CD14-positive monocyte (primary cell): ENCODE measurements at regions not wholly inside any gene's neighbourhood (a gene's known extent, or its start where the extent isn't known, plus 50 kb on each side); places are given as distances from the start of the nearest gene placed in this dataset.

Experiments
- DNase-seq, 3 donors: peaks; one replicate each; pipeline ENCODE4 v3.0.0-alpha.2; 2011 to 2022
- H2AFZ ChIP-seq: 2 replicates; pipeline ENCODE4 v1.6.0; 2012; ENCODE audit warnings: mild to moderate bottlenecking, low read depth, low read length, inconsistent platforms; ENCODE audit not compliant: insufficient read depth, poor library complexity, severe bottlenecking
- H3K27ac ChIP-seq, 2 donors: 1 replicate in 1 of 2; 2 replicates in 1 of 2; pipeline ENCODE4 v1.5.1; 2012 to 2013; ENCODE audit warnings: low read length in 2 of 2, control low read depth in 1 of 2, inconsistent platforms in 1 of 2, low read depth in 1 of 2, mild to moderate bottlenecking in 1 of 2
- H3K27me3 ChIP-seq, 2 donors: one replicate each; pipeline versions ENCODE4 v1.6.0 to v1.6.1; 2011 to 2013; ENCODE audit warnings: low read length in 2 of 2; ENCODE audit not compliant: control insufficient read depth in 2 of 2, insufficient read depth in 2 of 2
- H3K36me3 ChIP-seq, 2 donors: replicated peaks in 1 of 2; 1 replicate in 1 of 2; 2 replicates in 1 of 2; pipeline versions ENCODE4 v1.5.1 to v1.6.1; 2012 to 2013; ENCODE audit warnings: low read length in 2 of 2, control low read depth in 1 of 2, inconsistent platforms in 1 of 2, mild to moderate bottlenecking in 1 of 2; ENCODE audit not compliant: insufficient read depth in 2 of 2, control insufficient read depth in 1 of 2
- H3K4me1 ChIP-seq, 2 donors: 1 replicate in 1 of 2; 2 replicates in 1 of 2; pipeline versions ENCODE4 v1.5.1 to v1.6.1; 2012 to 2013; ENCODE audit warnings: low read length in 2 of 2, control low read depth in 1 of 2, inconsistent platforms in 1 of 2, mild to moderate bottlenecking in 1 of 2, moderate library complexity in 1 of 2; ENCODE audit not compliant: insufficient read depth in 2 of 2, control insufficient read depth in 1 of 2
- H3K4me2 ChIP-seq: replicated peaks from 2 replicates; pipeline ENCODE3; 2012; ENCODE audit warnings: low read length, moderate library complexity, mild to moderate bottlenecking; ENCODE audit not compliant: poor library complexity, severe bottlenecking; ENCODE audit errors: extremely low read depth
- H3K4me3 ChIP-seq, 3 experiments: fragments of 200-600 bp in 1 of 3; sonication (generic) in 1 of 3; replicated peaks in 1 of 3; 1 replicate in 2 of 3; 2 replicates in 1 of 3; pipeline ENCODE4 v1.5.1; 2011 to 2013; ENCODE audit warnings: low read length in 3 of 3, mild to moderate bottlenecking in 3 of 3, control low read depth in 2 of 3, low read depth in 2 of 3, inconsistent platforms in 1 of 3, moderate library complexity in 1 of 3
- H3K79me2 ChIP-seq: 2 replicates; pipeline ENCODE4 v1.6.0; 2012; ENCODE audit warnings: mild to moderate bottlenecking, control low read depth, inconsistent platforms, low read length, moderate library complexity; ENCODE audit not compliant: insufficient read depth
- H3K9ac ChIP-seq: 2 replicates; pipeline ENCODE4 v1.6.0; 2017; ENCODE audit warnings: low read length, mild to moderate bottlenecking; ENCODE audit not compliant: insufficient read depth, poor library complexity, severe bottlenecking
- H3K9me3 ChIP-seq, 2 donors: replicated peaks in 1 of 2; 1 replicate in 1 of 2; 2 replicates in 1 of 2; pipeline versions ENCODE4 v1.5.1 to v1.6.1; 2012 to 2013; ENCODE audit warnings: low read length in 2 of 2, control low read depth in 1 of 2; ENCODE audit not compliant: control insufficient read depth in 1 of 2, insufficient read depth in 1 of 2
- H4K20me1 ChIP-seq: 2 replicates; pipeline ENCODE4 v1.6.0; 2012; ENCODE audit warnings: mild to moderate bottlenecking, low read length, control low read depth, moderate library complexity; ENCODE audit not compliant: insufficient read depth
- H3K27ac Mint-ChIP-seq, 7 donors: one replicate each; pipeline ENCODE4 v1.8.0; 2020; ENCODE audit warnings: mild to moderate bottlenecking in 7 of 7, mixed read lengths in 7 of 7, moderate library complexity in 6 of 7, inconsistent platforms in 2 of 7
- H3K27me3 Mint-ChIP-seq, 3 donors: one replicate each; pipeline ENCODE4 v1.8.0; 2021 to 2022; ENCODE audit warnings: low read depth in 3 of 3, mild to moderate bottlenecking in 3 of 3, mixed read lengths in 3 of 3, moderate library complexity in 3 of 3, inconsistent platforms in 1 of 3
- H3K36me3 Mint-ChIP-seq, 2 donors: one replicate each; pipeline ENCODE4 v1.8.0; 2020; ENCODE audit warnings: mixed read lengths in 2 of 2, inconsistent platforms in 1 of 2, mild to moderate bottlenecking in 1 of 2
- H3K4me1 Mint-ChIP-seq: one replicate; pipeline ENCODE4 v1.8.0; 2020; ENCODE audit warnings: mild to moderate bottlenecking, mixed read lengths
- H3K4me3 Mint-ChIP-seq, 2 donors: one replicate each; pipeline ENCODE4 v1.8.0; 2020; ENCODE audit warnings: mild to moderate bottlenecking in 2 of 2, mixed read lengths in 2 of 2, moderate library complexity in 1 of 2
- H3K9me3 Mint-ChIP-seq, 7 donors: one replicate each; pipeline ENCODE4 v1.8.0; 2020 to 2022; ENCODE audit warnings: mixed read lengths in 7 of 7, mild to moderate bottlenecking in 6 of 7, moderate library complexity in 6 of 7, inconsistent platforms in 2 of 7
- WGBS: methylation state at CpG from one replicate; pipeline ENCODE4 v1.1.5; 2013; ENCODE audit warnings: missing lambda C conversion rate; ENCODE audit not compliant: insufficient coverage; 5-methylcytosine and 5-hydroxymethylcytosine counted together
- intact Hi-C, 2 donors: fragments of 100-400 bp; cut with micrococcal nuclease; formaldehyde crosslinking; loops; one replicate each; pipeline versions ENCODE4 v1.15.0 to v1.15.1; 2023
- TF ChIP-seq, protein P1 (sequence below): fragments of 200-600 bp; IDR thresholded peaks from one replicate; pipeline ENCODE4 v1.8.0; 2022; ENCODE audit warnings: antibody characterized with exemption, mild to moderate bottlenecking

DNA sequence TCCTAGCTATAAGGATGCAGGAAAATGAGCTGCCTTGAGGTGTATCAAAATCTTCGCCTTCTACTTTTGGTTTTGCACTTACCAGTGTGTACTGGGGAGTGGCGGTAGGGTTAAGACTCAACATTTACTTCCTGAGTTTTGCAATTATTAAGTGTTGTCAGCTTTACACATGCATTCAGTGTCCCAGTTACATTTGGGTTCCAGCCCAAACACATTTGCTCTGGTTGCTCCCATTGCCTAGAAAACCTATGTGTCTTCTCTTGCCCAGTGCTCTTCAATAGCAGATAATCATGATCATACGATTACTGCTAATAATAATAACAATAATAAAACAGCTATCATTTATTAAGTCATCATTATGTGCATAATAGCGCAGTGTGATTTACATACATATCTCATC lies 241.5 kb upstream of the PAPPA start:
- Histone ChIP-seq H3K27me3 (no peaks in the 10 kb centered on the region), H3K9me3 (peaks cover 0 to 4% of the 10 kb centered on the region in 2 donors), H3K27ac (no peak overlapping the region), H3K36me3 (no peaks in the 10 kb centered on the region), H4K20me1 (no peaks in the 10 kb centered on the region), H3K79me2 (no peaks in the 10 kb centered on the region), H2AFZ (no peak overlapping the region), H3K4me2 (no peak overlapping the region), H3K4me3 (no peak overlapping the region), H3K9ac (no peak overlapping the region), H3K4me1 (no peaks in the 10 kb centered on the region)
- Mint-ChIP-seq H3K4me1 (no peaks in the 10 kb centered on the region), H3K36me3 (no peaks in the 10 kb centered on the region), H3K4me3 (no peak overlapping the region), H3K9me3 (peaks cover 2 to 7% (median 3%) of the 10 kb centered on the region in 7 donors), H3K27me3 (no peaks in the 10 kb centered on the region), H3K27ac (no peak overlapping the region)
- intact Hi-C loops = no loop called here
- no peak for DNase-seq
- TF ChIP-seq, protein P1, sequence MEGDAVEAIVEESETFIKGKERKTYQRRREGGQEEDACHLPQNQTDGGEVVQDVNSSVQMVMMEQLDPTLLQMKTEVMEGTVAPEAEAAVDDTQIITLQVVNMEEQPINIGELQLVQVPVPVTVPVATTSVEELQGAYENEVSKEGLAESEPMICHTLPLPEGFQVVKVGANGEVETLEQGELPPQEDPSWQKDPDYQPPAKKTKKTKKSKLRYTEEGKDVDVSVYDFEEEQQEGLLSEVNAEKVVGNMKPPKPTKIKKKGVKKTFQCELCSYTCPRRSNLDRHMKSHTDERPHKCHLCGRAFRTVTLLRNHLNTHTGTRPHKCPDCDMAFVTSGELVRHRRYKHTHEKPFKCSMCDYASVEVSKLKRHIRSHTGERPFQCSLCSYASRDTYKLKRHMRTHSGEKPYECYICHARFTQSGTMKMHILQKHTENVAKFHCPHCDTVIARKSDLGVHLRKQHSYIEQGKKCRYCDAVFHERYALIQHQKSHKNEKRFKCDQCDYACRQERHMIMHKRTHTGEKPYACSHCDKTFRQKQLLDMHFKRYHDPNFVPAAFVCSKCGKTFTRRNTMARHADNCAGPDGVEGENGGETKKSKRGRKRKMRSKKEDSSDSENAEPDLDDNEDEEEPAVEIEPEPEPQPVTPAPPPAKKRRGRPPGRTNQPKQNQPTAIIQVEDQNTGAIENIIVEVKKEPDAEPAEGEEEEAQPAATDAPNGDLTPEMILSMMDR = no peak
- WGBS = 100% methylated on average over 2 of the region's 4 CpGs

DNA sequence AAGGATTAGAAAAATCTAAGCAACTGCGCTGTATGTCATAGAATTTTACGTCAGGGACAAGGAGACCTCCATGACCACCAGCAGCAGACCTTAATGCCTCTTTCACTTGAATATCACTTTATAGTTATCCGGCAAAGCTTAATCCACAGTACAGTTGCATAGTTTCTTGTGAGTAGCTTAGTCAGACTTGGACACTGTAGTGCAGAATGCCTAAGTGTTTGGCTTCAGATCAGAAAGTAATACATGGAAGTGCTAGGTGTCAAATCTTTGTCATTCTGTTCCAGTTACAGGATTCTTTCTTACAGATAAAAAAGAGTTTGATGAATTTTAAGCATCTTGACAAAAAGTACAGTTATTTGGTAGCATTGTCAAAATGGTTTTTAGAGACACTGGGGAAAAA lies 239.9 kb upstream of the PAPPA start:
- H3K27ac Mint-ChIP-seq = no peak overlapping the region
- H3K4me1 ChIP-seq = no peaks in the 10 kb centered on the region
- no peak overlapping the region for H3K4me3 ChIP-seq
- peaks cover 2 to 5% (median 3%) of the 10 kb centered on the region in 7 donors for H3K9me3 Mint-ChIP-seq
- no peaks in the 10 kb centered on the region for H3K79me2 ChIP-seq
- DNase-seq = no peak
- no peak overlapping the region for H3K27ac ChIP-seq
- H3K4me3 Mint-ChIP-seq = no peak overlapping the region
- H3K36me3 Mint-ChIP-seq = no peaks in the 10 kb centered on the region
- H3K4me1 Mint-ChIP-seq = no peaks in the 10 kb centered on the region
- TF ChIP-seq, protein P1 = no peak
- no peak overlapping the region for H3K9ac ChIP-seq
- H3K9me3 ChIP-seq = no peaks in the 10 kb centered on the region
- H3K4me2 ChIP-seq = no peak overlapping the region
- no CpG with 5 or more reads among the region's 3 CpGs for WGBS
- H3K36me3 ChIP-seq = no peaks in the 10 kb centered on the region
- no peaks in the 10 kb centered on the region for H4K20me1 ChIP-seq
- intact Hi-C loops = no loop called here
- no peaks in the 10 kb centered on the region for H3K27me3 ChIP-seq
- no peak overlapping the region for H2AFZ ChIP-seq
- no peaks in the 10 kb centered on the region for H3K27me3 Mint-ChIP-seq
